HG02938 (cell line): ENCODE measurements at regions not wholly inside any gene's neighbourhood (a gene's known extent, or its start where the extent isn't known, plus 50 kb on each side); places are given as distances from the start of the nearest gene placed in this dataset.
A peak's percentile ranks its signal among the peaks of the same experiment; 100 is the strongest.
"Not testable (repeated sequence)": the region's sequence is repeated elsewhere in the genome, so short reads cannot be mapped to it uniquely, and the experiment has no call there.

Experiments
- ATAC-seq: cut with Tn5 transposase; IDR thresholded peaks from one replicate; pipeline ENCODE4 v1.9.1; 2021; ENCODE audit warnings: mild to moderate bottlenecking, moderate library complexity; ENCODE audit not compliant: unreplicated experiment

DNA sequence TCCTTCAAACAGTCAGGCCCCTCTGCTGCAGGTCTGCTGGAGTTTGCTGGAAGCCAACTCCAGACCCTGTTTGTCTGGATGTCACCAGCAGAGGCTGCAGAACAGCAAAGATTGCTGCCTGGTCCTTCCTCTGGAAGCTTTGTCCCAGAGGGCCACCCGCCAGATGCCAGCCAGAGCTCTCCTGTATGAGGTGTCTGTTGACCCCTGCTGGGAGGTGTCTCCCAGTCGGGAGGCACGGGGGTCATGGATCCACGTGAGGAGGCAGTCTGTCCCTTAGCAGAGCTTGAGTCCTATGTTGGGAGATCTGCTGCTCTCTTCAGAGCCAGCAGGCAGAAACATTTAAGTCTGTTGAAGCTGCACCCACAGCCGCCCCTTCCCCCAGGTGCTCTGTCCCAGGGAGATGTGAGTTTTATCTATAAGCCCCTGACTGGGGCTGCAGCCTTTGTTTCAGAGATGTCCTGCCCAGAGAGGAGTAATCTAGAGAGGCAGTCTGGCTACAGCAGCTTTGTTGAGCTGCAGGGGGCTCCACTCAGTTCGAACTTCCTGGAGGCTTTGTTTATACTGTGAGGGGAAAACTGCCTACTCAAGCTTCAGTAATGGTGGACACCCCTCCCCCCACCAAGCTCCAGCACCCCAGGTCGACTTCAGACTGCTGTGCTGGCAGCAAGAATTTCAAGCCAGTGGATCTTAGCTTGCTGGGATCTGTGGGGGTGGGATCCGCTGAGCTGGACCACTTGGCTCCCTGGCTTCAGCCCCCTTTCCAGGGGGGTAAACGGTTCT, 72.1 kb downstream of the OGFRL1 start:
- ATAC-seq, result not testable (repeated sequence)

- ATAC-seq, result no peak
Observed at GRCh38 chr6:71364889-71365542, 76.4 kb downstream of the OGFRL1 start.

DNA sequence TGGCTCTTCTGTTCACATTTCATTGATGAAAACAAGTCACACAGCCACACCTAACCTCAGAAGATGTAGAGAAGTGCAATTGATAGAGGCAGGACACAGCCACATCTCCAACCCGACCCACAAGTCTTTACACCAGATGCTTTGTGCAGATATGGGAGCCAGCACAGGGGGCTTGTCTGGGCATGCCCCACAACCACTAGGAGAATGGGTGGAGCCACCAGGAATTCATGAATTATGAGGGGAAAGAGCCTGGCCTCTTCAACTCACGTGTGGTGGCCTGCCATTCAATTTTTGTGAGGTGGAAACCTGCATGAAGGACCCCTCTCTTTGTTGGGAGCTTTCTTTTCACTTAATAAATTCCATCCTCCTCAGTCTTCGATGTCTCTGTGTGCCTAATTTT, 79.1 kb downstream of the OGFRL1 start:
- no peak for ATAC-seq

DNA sequence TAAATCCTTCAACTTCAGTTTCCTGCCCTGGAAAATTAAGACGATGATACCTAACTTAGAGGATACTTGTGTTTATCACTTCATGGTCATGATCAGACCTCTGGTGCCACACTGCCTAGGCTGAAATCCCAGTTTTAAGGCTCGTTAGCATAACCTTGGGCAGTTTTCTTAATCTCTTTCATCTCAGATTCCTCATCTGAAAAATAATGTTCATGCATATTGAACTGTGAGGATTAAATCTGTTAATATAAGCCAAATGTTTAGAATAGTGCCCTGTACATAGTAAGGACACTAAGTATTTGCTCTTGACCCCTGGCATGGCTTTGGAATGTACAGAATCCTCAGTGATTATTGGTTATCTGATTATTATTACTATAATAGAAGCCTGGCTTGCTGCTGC, 79.7 kb downstream of the OGFRL1 start:
- no peak for ATAC-seq

DNA sequence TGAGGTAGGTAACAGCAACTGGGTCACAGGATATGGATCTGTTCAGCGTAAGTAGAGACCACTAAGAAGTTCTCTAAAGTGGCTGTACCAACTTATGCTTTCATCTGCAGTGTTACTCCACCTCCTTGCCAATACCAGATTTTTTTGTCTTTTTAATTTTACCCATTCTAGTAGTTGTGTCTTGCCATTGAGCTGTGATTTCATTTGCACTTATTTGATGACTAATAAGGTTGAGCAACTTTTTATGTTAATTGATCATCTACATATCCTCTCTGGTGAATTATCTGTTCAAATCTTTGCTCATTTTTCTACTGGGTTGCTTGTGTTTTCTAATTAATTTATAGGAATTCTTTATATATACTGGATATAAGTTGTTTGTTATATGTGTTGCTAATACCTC, 82.9 kb downstream of the OGFRL1 start:
- ATAC-seq, result no peak

DNA sequence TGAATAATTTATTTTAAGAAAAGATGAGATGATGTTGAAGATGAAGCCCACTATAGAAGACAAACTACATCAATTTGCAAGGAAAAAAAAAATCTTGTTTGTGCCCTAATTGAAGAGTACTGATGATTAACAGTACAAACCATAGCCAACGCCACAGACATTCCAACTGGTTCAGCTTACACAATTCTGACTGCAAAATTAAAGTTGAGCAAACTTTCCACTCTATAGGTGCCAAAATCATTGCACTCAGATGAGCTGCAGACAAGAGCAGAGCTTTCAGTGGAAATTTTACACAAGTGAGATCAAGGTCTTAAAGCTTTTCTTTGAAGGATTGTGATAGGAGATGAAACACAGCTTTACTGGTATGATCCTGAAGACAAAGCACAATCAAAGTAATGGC, 85.3 kb downstream of the OGFRL1 start:
- ATAC-seq, result no peak

DNA sequence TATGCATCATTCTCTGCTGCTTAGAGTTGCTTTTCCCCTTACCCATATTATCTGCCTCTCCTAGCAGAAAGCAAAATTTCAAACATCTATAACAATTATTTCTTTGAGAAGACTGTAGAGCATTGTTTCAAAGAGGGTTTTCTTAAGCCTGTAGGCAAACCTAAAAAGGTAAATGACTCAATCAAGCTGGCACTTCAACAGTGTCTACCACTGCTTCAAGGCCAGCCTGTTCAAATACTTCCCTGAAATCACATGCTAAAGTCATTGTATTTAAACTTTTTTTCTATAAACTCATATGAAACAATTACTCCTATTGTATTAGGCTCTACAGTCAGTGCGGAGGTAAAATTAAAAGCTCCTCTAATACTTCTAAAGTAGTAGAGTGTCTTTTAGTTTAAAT, 87.1 kb downstream of the OGFRL1 start:
- ATAC-seq, result no peak

- ATAC-seq, result no peak
Observed at GRCh38 chr6:71376830-71377229, 88.2 kb downstream of the OGFRL1 start.

DNA sequence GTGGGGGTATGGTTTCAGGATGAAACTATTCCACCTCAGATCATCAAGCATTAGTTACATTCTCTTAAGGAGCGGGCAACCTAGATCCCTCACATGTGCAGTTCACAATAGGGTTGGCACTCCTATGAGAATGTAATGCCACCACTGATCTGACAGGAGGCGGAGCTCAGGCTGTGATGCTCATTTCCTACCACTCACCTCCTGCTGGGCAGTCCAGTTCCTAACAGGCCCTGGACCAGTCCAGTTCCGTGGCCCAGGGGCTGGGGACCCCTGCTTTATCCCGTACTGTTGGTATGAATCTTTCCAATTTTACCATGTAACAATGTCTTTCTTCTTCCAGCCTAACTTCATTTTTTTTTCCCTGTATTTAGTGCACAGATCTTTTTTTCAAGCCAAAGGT, 94.9 kb downstream of the OGFRL1 start:
- ATAC-seq, result no peak

GRCh38 chr6:71383901-71384489, 95.4 kb downstream of the OGFRL1 start:
- ATAC-seq, result no peak

DNA sequence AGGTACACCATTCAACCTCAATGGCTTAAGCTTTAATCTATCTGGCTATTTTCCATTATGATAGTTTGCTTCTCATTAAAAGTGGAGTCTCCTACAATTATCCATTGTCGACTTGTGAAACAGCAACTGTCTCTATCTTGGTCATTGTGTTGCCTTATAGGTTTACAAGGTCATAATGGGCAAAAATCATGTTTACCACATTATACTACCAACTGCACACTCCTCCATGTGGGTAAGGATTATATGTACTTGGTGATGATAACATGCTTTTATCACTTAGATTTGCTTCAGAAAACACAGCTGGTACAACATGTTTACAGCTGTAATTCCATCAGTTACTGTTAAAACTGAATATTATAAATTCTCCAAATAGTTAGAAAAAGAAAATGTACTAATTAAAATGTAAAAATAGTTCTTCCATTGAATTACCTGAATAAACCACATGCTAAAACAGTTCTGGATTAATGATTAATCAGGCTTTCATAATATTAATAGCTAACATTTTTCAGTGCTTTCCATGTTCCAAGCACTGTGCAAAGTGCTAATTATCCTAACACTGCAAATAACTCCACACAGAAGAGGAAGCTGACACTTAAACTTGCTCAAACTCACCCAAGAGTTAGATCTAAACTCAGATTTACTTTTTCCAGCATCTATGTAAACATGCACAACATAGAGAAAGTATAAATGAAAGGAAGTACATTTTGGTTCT, 96.7 kb downstream of the OGFRL1 start:
- ATAC-seq, result no peak

GRCh38 chr6:71386215-71386614, 97.6 kb downstream of the OGFRL1 start:
- ATAC-seq, result no peak

GRCh38 chr6:71387179-71387578, 98.6 kb downstream of the OGFRL1 start:
- ATAC-seq, result no peak

DNA sequence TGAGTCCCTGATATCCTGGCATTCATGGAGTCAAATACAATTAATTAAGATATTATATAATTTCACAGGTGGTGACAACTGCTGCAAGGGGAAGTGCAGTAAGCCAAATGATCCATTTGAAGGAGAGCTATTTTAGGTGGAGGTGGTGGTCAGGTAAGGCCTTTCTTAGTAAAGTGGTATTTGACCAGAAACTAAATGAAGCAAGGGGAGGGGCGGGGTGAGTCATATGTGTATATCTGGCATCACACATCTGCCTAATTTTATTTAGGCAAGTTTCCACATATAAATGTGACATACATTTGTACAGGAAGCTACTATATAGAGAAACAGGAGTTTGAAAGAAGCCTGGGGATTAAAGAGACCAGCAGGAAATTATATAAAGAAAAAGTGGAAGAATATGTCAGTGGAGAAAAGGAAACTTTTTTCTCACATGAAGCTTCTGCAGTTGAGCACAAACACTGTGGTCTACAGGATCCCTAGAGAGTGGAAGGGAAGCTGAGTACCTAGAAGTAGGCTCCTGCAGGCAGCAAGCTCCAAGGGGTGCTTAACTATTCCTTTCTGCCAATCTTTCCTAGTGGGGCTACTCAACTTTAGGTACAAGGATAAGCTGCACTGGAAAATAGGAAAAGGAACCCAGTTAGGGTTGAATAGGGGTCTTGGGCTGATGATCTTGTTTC, 99.6 kb downstream of the OGFRL1 start:
- peak; percentile 73 for ATAC-seq

GRCh38 chr6:71388856-71389527, 100.4 kb downstream of the OGFRL1 start:
- no peak for ATAC-seq

GRCh38 chr6:71391126-71391525, 102.5 kb downstream of the OGFRL1 start:
- no peak for ATAC-seq

DNA sequence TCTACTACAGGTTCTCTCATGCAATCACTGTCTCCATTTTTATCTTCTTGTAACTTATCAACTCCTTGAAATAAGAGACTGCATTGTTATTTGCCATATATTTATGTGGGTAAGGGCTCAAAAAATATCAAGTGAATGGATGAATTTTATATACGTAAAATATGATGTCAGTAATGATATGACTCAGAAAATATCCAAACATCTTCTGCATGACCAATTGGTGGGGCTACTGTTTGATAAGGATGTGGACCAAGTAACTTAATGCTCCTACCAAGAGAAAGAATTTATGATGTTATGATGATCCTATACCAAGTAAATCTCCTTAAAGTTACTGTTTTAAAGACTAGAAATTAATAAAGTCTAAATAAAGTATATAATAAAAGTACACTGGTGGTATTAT, 103.7 kb downstream of the OGFRL1 start:
- no peak for ATAC-seq

DNA sequence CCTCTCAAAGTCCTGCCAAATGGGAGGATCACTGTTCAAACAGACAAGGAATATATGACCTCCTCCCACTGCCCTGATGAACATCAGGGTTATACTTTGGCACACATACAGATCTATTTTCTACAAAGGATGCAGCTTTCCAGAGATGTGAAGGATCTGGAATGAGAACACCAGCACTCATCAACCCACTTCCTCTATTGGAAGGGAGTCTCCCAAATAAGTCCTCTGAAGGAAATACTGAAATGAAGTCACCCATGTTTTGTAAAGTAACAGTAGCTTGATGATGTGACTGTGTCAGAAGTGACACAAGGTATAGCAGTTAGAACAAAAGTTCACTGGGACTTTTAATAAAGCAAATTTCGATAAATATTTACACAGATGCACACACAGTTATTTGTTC, 104.9 kb downstream of the OGFRL1 start:
- ATAC-seq, result no peak

DNA sequence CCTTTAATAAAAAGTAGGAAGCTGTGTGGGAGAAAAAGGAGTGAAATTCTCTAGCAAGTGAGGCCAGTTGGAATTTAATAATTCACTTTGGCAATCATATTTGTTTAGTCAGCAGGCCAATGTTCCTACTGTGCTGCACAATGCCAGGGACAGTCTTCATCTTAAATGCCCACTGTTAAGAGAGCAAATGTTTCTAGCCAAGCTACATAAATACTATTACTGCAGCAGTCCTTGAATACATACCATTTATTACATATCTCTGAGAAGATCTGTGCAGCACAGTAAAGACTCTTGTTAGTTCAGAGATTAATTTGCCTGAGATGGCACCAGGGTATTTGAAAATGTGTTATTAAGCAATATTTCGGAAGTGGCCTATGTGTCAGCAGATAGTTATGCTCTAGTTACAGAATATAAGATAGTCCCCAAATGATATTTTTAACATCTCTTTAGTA, 105.4 kb downstream of the OGFRL1 start:
- ATAC-seq, result no peak

GRCh38 chr6:71394926-71395325, 106.3 kb downstream of the OGFRL1 start:
- no peak for ATAC-seq
